ENCODE measurements at regions not wholly inside any gene's neighbourhood (a gene's known extent, or its start where the extent isn't known, plus 50 kb on each side); places are given as distances from the start of the nearest gene placed in this dataset.
"Not testable (repeated sequence)": the region's sequence is repeated elsewhere in the genome, so short reads cannot be mapped to it uniquely, and the experiment has no call there.

DNA sequence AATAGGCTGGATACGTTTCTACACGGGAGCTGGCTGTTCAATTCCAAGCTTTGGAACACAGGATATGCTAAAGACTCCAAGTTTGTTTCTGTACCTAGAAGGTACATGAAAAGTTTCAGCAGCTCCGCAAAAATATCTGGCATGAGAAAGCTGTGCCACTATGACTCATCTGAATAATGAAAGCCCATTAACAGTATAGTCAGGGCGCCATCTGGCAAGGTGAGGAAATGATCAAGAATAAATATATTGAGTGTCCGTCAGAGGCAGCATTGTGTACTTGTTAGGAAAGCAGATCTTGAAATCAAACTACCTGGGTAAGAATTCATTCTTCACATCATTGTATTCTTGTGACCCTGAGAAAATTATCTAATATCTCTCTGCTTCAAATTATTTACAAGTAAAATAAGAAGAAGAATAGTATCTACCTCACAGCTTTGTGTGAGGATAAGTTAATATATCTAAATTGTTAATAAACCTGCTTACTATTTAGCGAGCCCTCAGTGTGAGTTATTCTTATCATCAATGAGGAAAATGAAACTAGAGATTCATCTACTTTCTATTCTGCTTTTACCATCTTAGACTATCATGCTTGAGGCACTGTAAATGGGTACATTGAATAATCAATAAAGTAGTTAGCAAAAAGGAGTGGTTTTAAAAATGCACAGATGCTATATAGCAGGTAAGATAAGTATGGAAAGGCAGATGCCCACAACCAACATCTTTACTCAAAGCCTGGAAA is 53.5 kb downstream of the FSCB start:
- DNase-seq (ENCODE audit: low spot score) = no peak

DNA sequence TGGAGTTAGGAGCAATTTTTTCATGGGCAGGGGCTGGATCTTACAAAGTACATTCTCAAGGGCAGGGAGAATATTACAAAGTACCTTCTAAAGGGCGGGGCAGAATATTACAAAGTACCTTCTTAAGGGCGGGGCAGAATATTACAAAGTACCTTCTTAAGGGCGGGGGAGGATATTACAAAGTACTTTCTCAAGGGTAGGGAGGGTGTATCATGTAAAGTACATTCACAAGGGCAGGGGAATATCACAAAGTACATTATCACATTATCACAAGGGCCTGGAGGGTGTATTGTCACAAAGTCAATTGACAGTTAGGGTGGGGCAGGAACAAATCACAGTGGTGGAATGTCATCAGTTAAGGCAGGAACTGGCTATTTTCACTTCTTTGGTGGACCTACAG is 56.9 kb downstream of the FSCB start:
- DNase-seq (ENCODE audit: low spot score) = not testable (repeated sequence)

DNA sequence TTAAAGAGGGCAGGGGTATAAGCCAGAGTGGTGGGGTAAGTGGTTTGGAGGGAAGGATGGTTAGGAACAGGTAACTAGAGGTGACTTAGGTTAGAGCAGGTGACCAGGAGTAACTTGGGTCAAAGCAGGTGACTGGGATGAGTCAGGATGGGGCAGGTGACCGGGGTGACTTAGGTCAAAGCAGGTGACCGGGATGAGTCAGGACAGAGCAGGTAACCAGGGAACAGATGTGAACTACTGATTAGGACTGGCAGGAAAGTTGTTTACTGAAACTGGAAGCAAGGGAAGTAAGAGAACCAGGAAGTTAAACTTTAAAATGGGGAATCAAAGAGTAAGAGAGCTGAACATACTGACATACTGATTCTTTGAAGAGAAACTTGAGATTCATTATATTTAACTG is 57.4 kb downstream of the FSCB start:
- DNase-seq (ENCODE audit: low spot score) = no peak

DNA sequence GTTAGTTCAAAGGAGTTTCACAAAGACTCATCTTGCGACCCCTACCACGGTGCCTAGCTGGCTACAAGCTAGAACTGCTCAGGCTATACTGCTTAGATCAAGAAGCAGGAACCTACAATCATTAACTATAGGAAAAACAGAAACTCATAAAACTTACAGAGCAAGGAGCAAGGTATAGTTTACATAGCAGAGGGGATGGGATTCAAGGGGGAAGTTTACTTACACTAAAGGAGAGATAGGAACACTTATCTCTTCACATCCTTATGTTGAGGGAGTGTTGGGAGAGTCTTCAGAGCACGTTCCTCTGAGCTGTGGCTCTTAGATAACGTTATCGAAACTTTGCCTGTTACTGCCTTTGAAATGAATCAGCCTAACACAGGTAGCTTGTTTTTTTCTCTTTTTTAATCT is 58.1 kb downstream of the FSCB start:
- DNase-seq (ENCODE audit: low spot score) = no peak

DNA sequence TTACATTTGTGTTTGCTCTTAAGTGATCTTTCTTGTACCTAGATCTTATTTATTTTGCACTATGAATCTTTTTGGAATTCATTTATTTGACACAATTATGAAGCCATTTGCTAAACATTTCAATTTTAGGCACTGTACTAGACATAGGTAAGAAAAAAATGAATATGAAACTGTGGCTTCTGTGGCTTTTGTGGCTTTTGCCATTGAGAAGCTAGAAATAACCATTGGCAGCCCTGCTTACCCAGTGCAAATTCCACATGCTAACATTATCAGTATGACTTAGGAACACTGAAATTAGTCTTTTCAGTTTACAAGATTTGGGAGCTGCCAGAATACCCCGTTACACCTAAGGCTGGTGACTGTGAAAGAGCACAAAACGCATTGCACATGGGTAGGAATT is 60.1 kb downstream of the FSCB start:
- no peak for DNase-seq (ENCODE audit: low spot score)

DNA sequence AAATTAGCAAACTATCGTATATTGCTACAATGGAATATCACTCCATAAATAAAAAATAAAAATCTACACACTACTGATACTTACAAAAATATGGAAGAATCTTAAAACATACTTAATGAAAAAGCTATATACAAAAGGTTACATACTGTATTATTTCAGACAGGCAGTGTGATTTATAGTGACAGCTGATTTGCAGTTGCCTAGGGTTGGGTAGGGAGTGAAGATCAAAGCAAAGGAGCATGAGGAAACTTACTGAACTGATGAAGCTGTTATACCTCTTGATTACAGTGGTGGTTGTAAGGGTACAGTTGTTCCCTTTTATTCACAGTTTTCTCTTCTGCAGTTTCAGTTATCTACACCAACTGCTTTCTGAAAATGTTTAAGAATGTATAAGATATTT is 62.6 kb downstream of the FSCB start:
- DNase-seq (ENCODE audit: low spot score) = no peak

DNA sequence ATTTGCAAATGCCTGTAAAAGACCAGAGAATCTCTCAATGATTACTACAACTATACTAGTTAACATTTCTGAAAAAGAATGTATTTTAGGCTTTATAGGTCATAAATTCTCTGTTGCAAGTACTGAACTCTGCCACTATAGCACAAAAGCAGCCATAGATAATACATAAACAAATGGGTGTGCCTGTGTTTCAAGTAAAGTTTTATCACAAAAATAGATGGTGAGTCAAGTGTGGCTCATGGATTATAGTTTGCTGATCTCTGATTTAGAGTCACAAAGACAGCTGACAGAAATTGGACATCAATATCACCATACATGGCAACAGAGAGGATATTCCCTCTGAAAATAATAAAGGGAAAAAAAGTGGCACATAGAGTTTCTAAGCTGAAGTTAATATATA is 68.1 kb downstream of the FSCB start:
- DNase-seq (ENCODE audit: low spot score) = no peak

DNA sequence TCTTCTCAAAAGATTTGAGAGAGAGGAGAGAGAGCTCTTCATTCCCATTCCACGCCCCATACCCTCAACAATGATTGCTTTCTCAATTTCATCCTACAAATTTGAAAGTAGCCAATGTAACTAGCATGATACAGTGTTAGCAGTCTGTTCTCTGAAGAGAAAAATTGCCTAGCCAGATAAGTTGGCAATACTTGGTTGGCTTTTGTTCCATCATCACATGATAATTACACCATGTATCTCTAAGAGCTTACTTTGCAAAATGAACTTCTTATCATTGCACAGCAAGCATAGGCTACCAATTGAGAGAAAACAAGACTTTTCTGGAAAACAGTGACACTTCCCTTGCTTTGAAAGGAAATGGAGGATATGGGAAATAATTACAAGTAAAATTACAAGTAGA is 68.9 kb downstream of the FSCB start:
- DNase-seq (ENCODE audit: low spot score) = no peak

DNA sequence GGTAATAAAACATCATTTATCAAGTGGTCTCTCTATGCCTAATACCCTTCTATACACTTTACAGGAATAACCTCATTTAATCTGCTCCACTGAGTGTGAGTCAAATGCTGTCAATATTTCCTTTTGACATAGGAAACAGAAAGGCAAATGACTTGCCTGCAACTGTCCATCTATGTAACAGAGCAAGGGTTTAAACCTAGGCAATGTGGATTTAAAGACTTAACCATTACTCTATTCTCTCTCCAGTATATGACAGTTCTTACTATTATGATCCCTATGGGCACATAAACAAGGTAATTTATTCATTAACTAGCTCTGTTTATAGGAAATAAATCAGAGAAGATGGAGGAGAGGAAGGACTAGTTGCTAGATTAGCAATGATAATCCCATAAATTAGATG is 70.6 kb downstream of the FSCB start:
- no peak for DNase-seq (ENCODE audit: low spot score)

DNA sequence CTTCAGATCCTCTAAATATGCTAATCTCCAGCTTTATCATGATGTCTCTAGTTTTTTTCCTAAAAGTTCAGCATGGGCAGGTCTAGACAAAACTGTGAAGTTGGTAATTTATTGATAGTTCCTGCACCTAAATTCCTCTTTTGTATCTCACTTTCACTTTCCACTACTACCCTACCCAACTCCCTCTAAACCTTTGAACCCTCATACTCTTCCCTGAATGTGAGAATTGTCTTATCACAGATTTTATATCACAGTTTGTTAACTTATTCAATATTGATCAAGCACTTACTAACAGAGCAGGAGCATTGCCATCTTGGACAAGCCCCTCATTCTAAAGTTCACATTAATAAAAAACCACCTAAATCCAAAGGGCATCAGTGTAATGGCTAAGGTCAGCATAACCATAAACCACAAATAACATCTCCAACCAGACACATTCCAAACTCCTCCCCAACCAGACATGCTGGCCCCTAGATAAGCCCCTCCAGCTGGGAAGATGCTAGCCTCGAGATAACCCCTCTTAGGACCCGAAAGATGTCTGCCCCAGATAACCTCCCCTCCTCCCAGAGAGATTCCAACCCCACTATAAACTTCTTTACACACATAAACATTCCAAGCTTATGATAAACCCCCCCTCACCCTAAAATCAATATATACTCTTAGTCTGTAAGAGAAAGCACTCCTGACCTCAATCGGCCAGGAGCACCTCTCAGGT is 78.7 kb downstream of the FSCB start:
- no peak for DNase-seq (ENCODE audit: low spot score)

DNA sequence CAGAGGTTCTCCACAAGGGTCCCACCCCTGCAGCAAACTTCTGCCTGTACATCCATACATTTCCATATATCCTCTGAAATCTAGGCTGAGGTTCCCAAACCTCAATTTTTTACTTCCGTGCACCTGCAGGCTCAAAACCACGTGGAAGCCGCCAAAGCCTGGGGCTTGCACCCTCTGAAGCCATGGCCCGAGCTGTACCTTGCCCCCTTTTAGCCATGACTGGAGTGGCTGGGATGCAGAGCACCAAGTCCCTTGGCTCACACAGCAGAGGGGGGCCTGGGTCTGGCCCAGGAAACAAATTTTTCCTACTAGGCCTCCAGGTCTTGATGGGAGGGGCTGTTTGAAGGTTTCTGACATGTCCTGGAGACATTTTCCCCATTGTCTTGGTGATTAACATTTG is 84.4 kb downstream of the FSCB start:
- DNase-seq (ENCODE audit: low spot score) = no peak

DNA sequence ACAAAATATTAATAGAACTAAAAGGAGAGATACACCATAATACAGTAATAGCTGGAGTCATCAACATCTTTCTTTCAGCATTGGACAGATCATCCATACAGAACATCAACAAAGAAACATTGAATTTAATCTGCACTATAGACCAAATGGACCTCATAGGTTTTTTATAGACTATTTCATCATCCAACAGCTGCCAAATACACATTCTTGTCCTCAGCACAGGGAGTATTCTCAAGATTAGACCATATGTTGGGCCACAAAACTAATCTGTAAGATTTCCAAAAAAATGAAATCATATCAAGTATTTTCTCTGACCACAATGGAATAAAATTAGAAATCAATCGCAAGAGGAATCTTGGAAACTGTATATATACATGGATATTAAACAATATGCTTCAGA is 86.9 kb downstream of the FSCB start:
- DNase-seq (ENCODE audit: low spot score) = no peak

DNA sequence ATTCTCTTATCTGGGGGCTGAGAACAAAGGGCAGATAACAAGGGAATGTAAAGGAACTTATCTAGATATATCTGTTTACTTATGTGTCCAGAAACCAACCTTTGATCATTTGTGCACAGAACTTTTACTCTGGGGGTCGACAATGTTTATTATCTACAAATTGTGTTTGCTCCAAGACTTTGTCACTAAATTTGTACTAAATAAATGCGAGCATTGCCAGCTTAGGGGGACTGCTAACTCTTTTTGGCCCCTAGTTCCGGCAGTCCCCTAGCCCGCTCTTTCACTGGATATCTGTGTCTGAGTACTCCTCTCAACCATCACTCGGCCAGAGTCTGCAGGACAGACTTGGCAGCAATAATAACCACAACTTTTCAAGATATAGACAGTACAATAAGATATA is 88.2 kb downstream of the FSCB start:
- no peak for DNase-seq (ENCODE audit: low spot score)

DNA sequence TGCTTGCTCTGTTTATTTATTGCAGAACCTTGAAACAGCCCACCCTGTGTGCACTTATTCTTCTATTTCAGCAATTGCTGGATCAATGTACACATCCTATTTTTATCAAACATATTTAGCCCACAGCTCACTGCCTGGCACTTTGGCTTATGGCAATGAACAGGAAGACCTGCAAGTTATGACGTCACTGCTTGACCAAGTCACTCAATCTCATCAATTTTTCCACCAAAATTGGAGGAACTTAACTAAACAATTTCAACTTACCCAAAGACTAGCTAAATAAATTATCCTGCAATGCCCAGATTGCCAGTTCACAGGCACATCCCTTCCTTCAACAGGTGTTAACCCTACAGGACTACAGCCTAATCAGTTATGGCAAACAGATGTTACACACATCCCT is 89.3 kb downstream of the FSCB start:
- no peak for DNase-seq (ENCODE audit: low spot score)

DNA sequence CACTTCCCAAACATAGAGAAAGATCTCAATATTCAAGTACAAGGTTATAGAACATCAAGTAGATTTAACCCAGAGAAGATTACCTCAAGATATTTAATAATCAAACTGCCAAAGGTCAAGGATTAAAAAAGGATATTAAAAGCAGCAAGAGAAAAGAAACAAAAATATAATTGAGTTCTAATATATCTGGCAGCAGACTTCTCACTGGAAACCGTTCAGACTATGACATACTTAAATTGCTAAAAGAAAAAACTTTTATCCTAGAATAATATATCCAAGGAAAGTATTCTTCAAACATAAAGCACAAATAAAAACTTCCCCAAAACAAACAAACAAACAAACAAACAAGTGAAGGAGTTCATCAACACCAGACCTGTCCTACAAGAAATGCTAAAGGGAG is 92.4 kb downstream of the FSCB start:
- no peak for DNase-seq (ENCODE audit: low spot score)

DNA sequence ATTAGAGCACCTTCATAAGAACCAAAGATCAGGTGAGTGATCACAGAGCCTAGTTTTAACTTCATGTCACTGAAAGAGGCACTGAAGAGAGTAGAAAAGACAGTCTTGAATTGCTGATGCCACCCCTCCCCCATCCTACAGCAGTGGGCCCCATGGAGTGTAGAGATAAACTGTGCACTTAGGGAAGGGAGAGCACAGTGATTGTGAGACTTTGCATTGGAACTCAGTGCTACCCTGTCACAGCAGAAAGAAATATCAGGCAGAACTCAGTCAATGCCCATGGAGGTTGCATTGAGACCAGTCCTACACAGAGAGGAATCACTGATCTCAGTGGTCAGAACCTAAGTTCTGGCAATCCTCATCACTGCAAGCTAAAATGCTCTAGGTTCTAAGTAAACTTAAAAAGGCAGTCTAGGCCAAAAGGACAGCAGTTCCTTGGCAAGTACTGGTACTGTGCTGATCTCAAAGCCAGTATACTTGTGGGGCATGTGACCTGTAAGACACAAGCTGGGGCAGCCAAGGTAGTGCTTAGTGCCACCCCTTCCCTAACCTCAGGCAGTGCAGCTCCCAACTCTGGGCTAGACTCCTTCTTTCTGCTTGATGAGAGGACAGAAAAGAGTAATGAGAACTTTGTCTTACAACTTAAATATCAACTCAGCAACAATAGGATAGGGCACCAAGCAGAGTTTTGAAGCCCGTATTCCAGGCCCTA is 94.1 kb downstream of the FSCB start:
- DNase-seq (ENCODE audit: low spot score) = no peak

DNA sequence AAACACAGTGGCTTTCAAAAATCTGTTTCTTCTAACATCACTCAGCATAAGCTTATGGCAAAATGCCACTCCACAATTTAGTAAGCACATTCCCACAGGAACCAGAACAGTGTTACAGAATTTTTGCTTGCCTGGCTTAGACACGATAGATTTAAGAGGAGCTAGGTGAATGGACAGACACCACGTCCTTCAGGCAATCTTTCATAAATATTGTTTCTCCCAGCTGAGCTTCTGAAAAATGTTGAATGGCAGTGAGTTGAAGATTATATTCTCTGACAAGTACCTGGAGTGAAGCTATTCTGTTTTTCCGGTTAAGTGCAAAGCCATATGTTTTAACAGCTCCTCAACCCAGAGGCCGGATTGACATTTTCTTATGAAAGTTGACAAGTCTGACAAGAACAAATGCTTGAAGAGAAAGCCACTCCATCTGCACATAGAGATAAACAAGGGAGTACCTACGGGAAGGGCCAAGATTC is 102.0 kb downstream of the FSCB start:
- no peak for DNase-seq (ENCODE audit: low spot score)

DNA sequence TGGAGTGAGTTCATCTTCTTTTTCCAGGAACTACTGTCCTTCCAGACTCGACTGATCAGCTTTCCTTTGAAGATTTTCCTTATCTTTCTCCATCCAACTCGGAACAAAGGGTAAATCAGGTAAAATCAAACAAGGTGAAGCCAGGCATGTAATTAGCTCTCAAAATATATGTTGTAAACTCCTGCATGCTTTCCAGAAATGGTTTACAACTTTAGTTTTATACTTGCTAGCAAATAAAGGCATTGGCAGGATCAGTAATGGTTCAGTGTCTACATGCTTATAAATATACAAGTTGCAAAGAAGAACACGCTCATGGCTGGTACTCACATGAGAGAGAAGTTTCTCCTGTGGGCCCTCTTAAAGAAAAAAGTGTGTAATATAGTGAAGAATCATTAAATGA is 102.5 kb downstream of the FSCB start:
- no peak for DNase-seq (ENCODE audit: low spot score)

DNA sequence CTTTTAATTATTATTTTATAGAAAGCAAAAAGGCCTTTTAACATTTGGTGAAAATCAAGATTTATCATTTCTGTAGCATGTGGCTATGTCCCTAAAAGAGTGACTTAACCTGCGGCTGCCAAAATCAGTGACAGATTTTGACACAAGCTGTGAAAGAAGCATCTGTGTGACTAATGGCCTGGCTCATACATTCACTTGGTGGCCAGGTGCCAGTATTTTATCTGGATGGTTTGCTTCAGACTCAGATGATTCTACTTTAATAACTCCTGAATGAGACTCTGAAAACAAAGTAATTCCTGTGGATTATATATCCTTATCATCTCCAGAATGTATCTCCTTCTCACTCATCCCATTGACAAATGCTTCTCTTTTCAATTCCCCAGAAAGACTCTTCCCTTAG is 103.0 kb downstream of the FSCB start:
- no peak for DNase-seq (ENCODE audit: low spot score)

DNA sequence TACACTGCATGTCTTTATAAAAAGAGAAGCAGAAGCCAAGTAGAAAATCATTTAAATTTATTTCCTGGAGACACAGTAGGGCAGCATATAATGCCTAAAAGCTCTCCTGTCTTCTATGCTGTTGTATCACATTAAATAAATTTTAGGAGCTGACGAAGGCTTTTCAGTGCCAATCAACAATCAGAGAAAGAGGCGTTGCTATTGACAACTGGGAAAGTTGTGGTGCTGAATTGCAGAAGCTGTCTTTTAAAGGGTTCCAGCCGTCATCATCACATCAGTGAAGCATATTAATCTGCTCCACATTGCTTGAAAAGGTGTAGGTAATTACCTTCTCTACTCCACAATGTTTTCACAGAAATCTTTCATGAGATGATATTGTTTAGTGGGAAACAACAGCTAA is 103.9 kb downstream of the FSCB start:
- DNase-seq (ENCODE audit: low spot score) = no peak

DNA sequence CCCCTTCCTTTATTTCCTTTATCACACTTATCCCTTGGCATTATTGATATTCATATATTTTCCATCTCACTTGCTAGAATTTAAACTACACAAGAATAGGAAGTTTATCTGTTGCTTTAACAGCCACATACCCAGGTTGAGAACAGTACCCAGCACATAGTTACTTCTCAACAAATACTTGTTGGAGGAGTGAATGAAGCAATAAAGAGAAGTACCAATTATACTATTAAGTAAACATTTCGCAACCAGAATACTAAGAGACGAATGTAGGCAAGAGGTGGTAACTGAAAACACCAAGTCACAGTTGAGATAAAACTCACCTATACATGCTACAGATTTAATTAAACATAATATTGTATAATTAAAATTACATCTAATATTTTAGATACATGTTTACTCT is 110.9 kb downstream of the FSCB start:
- no peak for DNase-seq (ENCODE audit: low spot score)

DNA sequence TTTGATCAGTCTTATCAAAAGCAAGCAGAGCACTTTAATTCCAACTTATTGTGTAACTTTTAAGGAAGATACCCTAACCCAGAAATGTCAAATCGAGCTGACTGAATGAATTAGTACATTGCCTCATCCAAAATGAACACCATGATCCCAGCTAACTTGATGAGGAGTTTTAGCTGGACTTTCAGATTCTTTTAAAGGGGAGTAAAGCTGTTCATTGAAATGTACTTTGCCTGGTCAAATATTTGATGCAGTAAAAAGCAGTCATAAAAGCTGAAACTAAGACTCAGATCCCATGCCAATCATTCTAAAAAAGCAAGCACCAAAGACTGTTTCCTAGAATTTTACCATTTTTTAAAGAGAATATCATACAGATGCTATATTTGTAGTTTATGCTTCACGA is 114.1 kb downstream of the FSCB start:
- DNase-seq (ENCODE audit: low spot score) = no peak

DNA sequence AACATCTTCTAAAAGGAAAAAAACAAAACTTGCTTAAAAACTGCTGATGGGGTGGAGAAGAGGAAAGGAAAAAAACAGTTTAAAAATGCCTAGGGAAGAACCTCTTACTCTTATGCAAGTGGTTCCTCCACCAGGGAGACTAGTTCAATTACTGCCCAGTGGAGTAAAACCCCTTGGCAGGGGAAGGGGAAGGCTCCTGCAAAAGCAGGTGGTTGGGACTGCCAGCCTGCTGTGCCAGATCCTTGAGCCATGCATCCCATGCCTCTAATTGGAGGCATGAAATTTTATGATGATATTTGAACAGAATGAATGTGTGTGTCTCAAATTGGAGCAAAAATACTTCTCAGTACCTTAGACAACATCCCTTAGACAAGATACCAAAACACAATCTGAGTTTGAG is 118.8 kb downstream of the FSCB start:
- no peak for DNase-seq (ENCODE audit: low spot score)
